ENCODE measurements at regions not wholly inside any gene's neighbourhood (a gene's known extent, or its start where the extent isn't known, plus 50 kb on each side); places are given as distances from the start of the nearest gene placed in this dataset.

DNA sequence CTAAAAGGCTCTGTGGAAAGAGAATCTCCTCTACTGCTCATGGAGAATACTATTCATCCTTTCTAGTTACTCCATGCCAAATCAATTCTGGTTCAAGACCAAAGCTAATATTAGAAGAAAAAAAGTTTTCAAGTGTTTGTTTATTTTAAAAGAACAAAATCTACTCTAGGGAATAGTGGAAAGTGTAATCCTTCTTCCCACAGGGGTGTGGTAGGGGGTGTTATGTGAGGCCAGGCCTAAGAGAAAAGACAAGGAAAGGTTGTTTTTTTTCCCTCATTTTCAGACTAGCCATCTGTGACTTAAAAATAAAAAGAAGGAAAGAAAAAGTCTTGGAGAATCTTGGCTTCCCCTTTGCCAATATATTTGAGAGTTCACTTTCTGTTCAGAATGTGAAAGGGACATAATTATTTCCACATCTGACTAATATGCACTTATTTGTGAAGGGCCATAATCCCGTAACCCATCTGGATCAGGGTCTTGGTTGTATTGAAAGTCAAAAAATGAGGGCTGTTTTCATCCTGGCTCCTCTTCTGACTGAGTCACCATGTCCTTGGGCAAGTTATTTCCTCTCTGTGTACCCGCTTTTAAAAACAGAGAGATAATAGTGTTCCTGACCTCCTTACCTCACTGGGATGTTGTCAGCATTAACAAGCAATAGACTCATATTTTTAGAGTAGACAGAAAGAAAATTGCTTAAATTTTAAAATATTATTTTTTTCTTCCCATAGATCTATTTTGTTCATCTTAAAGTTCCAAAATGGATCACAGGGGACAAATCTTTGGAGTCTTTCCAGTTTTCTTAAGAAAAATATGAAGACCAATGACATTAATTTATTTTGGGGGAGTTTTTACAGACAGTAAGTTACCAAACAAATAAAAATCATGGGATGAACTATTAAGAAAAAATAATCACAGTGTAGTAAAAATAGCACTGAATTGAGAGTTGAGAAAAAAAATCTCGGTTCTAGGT, 233.7 kb downstream of the IBTK start:
- DNase-seq: no peak

DNA sequence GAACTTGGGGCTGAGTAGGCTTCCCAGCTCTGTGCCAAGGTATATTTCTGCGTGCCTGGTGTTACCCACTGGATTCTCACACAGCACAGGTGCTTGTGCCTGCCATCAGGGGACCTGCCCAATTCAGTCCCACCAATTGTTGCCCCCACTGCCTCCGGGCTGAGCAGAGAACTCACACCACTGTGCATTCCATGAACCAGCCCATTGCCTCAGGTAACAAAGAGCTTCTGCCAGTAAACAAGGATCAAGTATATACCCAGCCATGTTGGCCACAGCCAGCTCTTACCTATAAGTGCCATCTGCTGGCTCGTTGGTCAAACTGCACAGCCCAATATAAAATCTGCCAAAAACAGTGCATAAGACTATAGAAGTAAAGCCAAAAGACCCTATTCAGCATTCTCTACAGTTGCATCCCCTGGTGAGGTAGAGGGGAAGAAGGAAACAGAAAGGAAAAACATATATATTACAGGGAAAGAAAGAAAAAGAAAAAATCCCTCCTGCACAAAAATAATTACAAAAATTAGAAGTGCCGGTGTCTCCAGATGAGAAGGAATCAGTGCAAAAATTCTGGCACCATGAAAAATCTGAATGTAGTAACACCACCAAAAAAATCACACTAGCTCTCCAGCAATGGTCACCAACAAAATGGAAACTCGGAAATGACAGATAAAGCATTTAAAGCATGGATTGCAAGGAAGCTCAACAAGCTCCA, 241.4 kb downstream of the IBTK start:
- no peak for DNase-seq

- no peak for DNase-seq
These were observed 247.0 kb downstream of the IBTK start for GRCh38 chr6:82000551-82000950.

DNA sequence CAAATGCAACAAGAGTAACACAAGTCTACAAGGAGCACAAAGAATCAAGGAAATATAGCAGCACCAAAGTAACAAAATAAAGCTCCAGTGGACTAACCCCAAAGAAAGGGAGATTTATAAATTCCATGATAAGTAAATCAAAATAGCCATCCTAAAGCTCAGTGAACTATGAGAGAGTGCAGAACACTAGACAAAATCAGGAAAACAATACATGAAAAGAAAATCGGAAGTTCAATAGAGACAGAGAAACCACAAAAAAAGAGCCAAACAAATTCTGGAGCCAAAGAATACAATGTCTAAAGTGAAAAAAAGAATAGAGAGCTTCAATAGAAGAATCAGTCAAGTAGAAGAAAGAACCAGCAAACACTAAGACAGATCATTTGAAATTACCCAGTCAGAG, 247.3 kb upstream of the TENT5A start:
- no peak for DNase-seq

DNA sequence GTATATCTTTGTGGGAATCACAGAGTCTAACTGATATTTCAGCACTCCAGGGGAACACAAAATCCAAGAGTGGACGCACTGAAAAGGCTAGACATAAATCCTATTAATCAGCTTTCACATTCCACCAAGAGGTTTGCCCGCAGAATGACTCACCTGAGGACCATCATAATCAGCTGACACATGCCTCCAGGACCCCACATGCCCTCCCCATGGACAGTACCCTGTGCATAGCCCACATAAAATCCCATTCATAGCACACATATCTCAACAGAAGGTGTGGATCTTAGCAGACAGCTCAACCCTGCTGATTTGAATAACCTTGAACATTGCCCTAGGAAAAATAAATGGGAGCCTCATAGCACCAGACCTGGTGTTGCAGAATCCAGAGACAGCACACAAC, 246.8 kb upstream of the TENT5A start:
- no peak for DNase-seq

GRCh38 chr6:81998432-81998831, 246.0 kb upstream of the TENT5A start:
- DNase-seq: no peak

GRCh38 chr6:81997090-81997926, 244.8 kb upstream of the TENT5A start:
- DNase-seq: no peak

- no peak for DNase-seq
These were observed 243.9 kb upstream of the TENT5A start for GRCh38 chr6:81996414-81996813.

- no peak for DNase-seq
These were observed 243.2 kb upstream of the TENT5A start for GRCh38 chr6:81995548-81996289.

- no peak for DNase-seq
These were observed 236.4 kb upstream of the TENT5A start for GRCh38 chr6:81988871-81989270.

DNA sequence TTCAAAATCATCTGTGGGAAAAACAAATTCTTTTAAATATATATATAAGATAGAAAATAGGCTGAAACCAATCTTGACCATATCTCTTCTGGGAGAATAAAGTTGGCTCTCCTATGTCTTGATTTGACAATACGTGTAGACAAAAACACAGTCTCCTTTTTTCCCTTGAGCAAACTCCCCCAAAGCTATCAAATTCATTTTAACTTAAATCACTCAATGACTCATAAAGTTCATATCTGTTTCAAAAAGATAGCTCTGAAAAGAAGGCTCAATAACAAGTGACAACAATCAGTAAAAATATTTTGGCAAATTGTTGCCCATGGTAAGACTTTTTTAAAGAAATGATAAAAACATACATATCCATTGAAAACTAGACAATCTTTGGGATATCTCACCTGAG, 236.0 kb upstream of the TENT5A start:
- no peak for DNase-seq

DNA sequence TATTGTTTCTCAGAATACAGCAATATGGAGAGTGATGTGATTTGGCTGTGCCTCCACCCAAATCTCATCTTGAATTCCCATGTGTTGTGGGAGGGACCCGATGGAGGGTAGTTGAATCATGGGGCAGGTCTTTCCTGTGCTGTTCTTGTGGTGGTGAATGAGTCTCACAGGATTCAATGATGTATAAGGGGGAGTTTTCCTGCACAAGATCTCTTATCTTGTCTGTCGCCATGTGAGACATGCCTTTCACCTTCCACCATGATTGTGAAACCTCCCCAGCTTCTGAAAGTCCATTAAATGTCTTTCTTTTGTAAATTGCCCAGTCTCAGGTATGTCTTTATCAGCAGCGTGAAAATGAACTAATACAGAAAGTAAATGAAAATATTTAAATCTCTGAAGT, 234.8 kb upstream of the TENT5A start:
- no peak for DNase-seq

- DNase-seq: no peak
These were observed 232.7 kb upstream of the TENT5A start for GRCh38 chr6:81985191-81985590.

DNA sequence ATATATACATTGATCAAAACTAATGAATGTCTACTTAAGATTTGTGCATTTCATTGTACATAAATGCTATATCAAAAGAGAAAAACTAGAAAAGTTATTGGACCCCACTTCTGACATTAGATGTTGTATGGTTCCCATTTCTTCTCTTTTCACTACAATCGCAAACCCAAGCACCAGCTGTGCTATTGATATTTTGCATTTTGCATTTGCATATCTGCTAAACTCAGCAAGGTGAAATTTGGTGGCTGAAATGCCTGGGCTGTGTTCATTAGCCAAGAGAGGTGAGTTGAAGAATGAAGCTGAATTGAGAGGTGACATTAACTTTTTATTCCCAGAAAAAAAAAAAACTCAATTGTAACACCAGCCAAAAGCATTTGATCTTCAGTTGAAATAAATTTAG, 232.1 kb upstream of the TENT5A start:
- no peak for DNase-seq

GRCh38 chr6:81981812-81982211, 229.3 kb upstream of the TENT5A start:
- DNase-seq: no peak

GRCh38 chr6:81979767-81980166, 227.3 kb upstream of the TENT5A start:
- DNase-seq: no peak

- DNase-seq: no peak
These were observed 226.8 kb upstream of the TENT5A start for GRCh38 chr6:81979329-81979728.

DNA sequence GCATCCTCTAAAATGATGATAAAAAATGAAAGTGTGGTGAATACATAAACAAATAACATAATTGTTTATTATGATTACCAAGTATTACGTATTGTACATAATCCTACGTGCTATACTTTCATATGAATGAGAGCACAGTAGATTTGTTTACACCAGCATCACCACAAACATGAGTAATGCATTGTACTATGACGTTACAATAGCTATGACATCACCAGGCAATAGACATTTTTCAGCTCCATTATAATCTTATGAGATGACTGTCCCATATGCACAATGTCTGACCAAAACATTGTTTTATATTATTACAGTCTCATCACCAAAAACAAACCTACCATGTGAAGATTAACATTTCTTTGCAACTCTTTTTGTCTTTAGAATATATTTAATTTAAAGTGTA, 225.7 kb upstream of the TENT5A start:
- no peak for DNase-seq

- DNase-seq: no peak
These were observed 225.0 kb upstream of the TENT5A start for GRCh38 chr6:81977486-81977885.

GRCh38 chr6:81969814-81970213, 217.3 kb upstream of the TENT5A start:
- DNase-seq: no peak

GRCh38 chr6:81969011-81969410, 216.5 kb upstream of the TENT5A start:
- DNase-seq: no peak

DNA sequence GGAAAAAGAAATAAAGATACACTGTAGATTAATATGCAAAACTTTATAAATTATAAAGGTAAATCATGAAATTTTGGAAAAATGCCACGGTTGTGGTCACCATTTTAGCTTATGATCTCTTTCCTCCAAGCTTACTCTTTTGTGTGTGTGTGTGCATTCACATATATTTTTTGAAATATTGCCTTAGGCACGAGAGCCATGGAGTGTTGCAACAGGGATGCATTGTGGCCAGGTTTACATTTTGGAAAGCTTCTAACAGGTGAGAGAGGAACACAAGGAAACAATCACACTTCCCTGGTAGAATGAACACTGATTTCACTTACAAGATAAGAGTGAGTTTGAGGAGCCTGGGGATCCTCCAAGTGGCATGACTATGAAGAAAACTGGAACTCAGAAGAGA, 214.5 kb upstream of the TENT5A start:
- DNase-seq: no peak

DNA sequence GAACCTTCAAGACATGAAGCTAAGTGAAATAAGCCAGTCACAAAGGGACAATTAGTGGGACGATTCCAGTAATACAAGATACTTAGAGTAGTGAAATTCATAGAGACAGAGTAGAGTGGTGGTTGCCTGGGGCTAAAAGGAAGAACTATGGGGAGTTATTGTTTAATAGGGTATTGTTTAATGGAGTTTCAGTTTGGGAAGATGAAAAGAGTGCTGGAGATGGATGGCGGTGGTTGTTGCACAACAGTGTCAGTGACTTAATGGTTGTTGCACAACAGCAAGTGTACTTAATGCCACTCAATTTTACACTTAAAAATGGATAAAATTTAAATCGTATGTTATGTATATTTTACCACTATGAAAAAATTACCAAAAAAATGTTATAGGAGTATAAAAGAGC, 209.7 kb upstream of the TENT5A start:
- DNase-seq: no peak

Data from CD4-positive, alpha-beta T cell treated with Interleukin-4 for 1 hour (primary cell).